ENCODE measurements at regions not wholly inside any gene's neighbourhood (a gene's known extent, or its start where the extent isn't known, plus 50 kb on each side); places are given as distances from the start of the nearest gene placed in this dataset.
"Not testable (repeated sequence)": the region's sequence is repeated elsewhere in the genome, so short reads cannot be mapped to it uniquely, and the experiment has no call there.

GRCh38 chr21:28568692-28569091 is 424.0 kb downstream of the LTN1 start:
- DNase-seq (no peak), ATAC-seq (no peak)
- H3K4me1 ChIP-seq, result no peaks in the 10 kb centered on the region
- H3K27me3 ChIP-seq, result no peaks in the 10 kb centered on the region
- no peak overlapping the region for H3K27ac ChIP-seq
- no peak for TF ChIP-seq CTCF (IDR thresholded peaks at IDR 0.05)
- intact Hi-C loops (cut with DNase I), result no loop called here
- no peak overlapping the region for H3K4me3 ChIP-seq
- peaks cover 0 to 12% (median 4%) of the 10 kb centered on the region in 11 donors for H3K9me3 ChIP-seq
- 60 to 72% methylated on average over 2 of the region's 2 CpGs for WGBS, 2 donors
- H3K36me3 ChIP-seq, result no peaks in the 10 kb centered on the region

GRCh38 chr21:28563933-28564332 is 428.7 kb downstream of the LTN1 start:
- H3K9me3 ChIP-seq, result peaks cover 0 to 30% (median 13%) of the 10 kb centered on the region in 11 donors
- ATAC-seq; H3K4me1 ChIP-seq; H3K4me3 ChIP-seq; H3K27me3 ChIP-seq; intact Hi-C loops (cut with DNase I); H3K27ac ChIP-seq; H3K36me3 ChIP-seq; DNase-seq: not testable (repeated sequence)
- 92 to 97% methylated on average over 5 to 7 of the region's 18 CpGs for WGBS, 2 donors

GRCh38 chr21:28561772-28562171 is 430.9 kb downstream of the LTN1 start:
- ATAC-seq, result no peak
- H3K27me3 ChIP-seq, result no peaks in the 10 kb centered on the region

GRCh38 chr21:28554660-28555475 is 437.8 kb downstream of the LTN1 start:
- TF ChIP-seq CTCF (IDR thresholded peaks at IDR 0.05), result no peak
- peaks cover 0 to 9% (median 3%) of the 10 kb centered on the region in 11 donors for H3K9me3 ChIP-seq
- WGBS, 2 donors, result 78 to 80% methylated on average over 10 of the region's 10 CpGs
- no peaks in the 10 kb centered on the region for H3K36me3 ChIP-seq
- no peak overlapping the region for H3K27ac ChIP-seq
- no peaks in the 10 kb centered on the region for H3K27me3 ChIP-seq
- ATAC-seq, result no peak
- intact Hi-C loops (cut with DNase I), result no loop called here
- no peak for DNase-seq
- no peaks in the 10 kb centered on the region for H3K4me1 ChIP-seq
- no peak overlapping the region for H3K4me3 ChIP-seq

More at GRCh38 chr21:28561772-28562171, 430.9 kb downstream of the LTN1 start:
- no peak for DNase-seq
- Histone ChIP-seq H3K4me3 (no peak overlapping the region), H3K36me3 (no peaks in the 10 kb centered on the region), H3K9me3 (peaks cover 0 to 30% (median 13%) of the 10 kb centered on the region in 11 donors), H3K4me1 (no peaks in the 10 kb centered on the region), H3K27ac (no peak overlapping the region)
- TF ChIP-seq CTCF (IDR thresholded peaks at IDR 0.05), result no peak
- intact Hi-C loops (cut with DNase I), result no loop called here

All from heart right ventricle (tissue), 16 donors.